ENCODE measurements at regions not wholly inside any gene's neighbourhood (a gene's known extent, or its start where the extent isn't known, plus 50 kb on each side); places are given as distances from the start of the nearest gene placed in this dataset.

GRCh38 chr22:22410677-22411076 is 97.9 kb downstream of the ZNF280B start:
- TF ChIP-seq POLR2A (IDR thresholded peaks at IDR 0.05) = no peak
- TF ChIP-seq CTCF (IDR thresholded peaks at IDR 0.05) = no peak

Measured in body of pancreas (tissue), 4 donors.